ENCODE measurements at regions not wholly inside any gene's neighbourhood (a gene's known extent, or its start where the extent isn't known, plus 50 kb on each side); places are given as distances from the start of the nearest gene placed in this dataset.

GRCh38 chr17:72212041-72212440 is 91.2 kb downstream of the SOX9 start:
- H3K4me3 ChIP-seq: no peak overlapping the region
- TF ChIP-seq POLR2A (IDR thresholded peaks at IDR 0.05): no peak
- TF ChIP-seq CTCF (IDR thresholded peaks at IDR 0.05): no peak
- no peak for TF ChIP-seq EP300 (IDR thresholded peaks at IDR 0.05)
- intact Hi-C loops (cut with DNase I): no loop called here
- no peak for DNase-seq
- H3K27ac ChIP-seq: no peak overlapping the region
- H3K9me3 ChIP-seq: no peaks in the 10 kb centered on the region
- no peaks in the 10 kb centered on the region for H3K36me3 ChIP-seq
- H3K27me3 ChIP-seq: no peaks in the 10 kb centered on the region
- 63 to 77% (median 70%) methylated on average over 5 of the region's 5 CpGs for WGBS, 3 donors
- H3K4me1 ChIP-seq (ENCODE audit: insufficient read depth): no peaks in the 10 kb centered on the region

GRCh38 chr17:72215490-72215889 is 94.7 kb downstream of the SOX9 start:
- Histone ChIP-seq H3K36me3 (no peaks in the 10 kb centered on the region), H3K27me3 (no peaks in the 10 kb centered on the region), H3K9me3 (no peaks in the 10 kb centered on the region), H3K4me3 (no peak overlapping the region), H3K4me1 (ENCODE audit: insufficient read depth) (no peaks in the 10 kb centered on the region), H3K27ac (no peak overlapping the region)
- no peak for DNase-seq
- intact Hi-C loops (cut with DNase I): no loop called here
- no peak for TF ChIP-seq CTCF (IDR thresholded peaks at IDR 0.05)
- 20 to 43% (median 26%) methylated on average over 2 of the region's 2 CpGs for WGBS, 3 donors

GRCh38 chr17:72215928-72216327 is 95.1 kb downstream of the SOX9 start:
- DNase-seq: no peak
- no peaks in the 10 kb centered on the region for H3K36me3 ChIP-seq
- intact Hi-C loops (cut with DNase I): no loop called here
- H3K27ac ChIP-seq: no peak overlapping the region
- no peak overlapping the region for H3K4me3 ChIP-seq
- H3K9me3 ChIP-seq: no peaks in the 10 kb centered on the region
- H3K4me1 ChIP-seq (ENCODE audit: insufficient read depth): no peaks in the 10 kb centered on the region
- TF ChIP-seq CTCF (IDR thresholded peaks at IDR 0.05): no peak
- no peak for TF ChIP-seq POLR2A (IDR thresholded peaks at IDR 0.05)
- TF ChIP-seq EP300 (IDR thresholded peaks at IDR 0.05): no peak
- H3K27me3 ChIP-seq: no peaks in the 10 kb centered on the region
- 76 to 87% (median 77%) methylated on average over 7 of the region's 7 CpGs for WGBS, 3 donors

GRCh38 chr17:72219137-72219823 is 98.5 kb downstream of the SOX9 start:
- intact Hi-C loops (cut with DNase I): no loop called here
- TF ChIP-seq CTCF (IDR thresholded peaks at IDR 0.05) (no peak), EP300 (IDR thresholded peaks at IDR 0.05) (no peak), POLR2A (IDR thresholded peaks at IDR 0.05) (no peak)
- H3K36me3 ChIP-seq: no peaks in the 10 kb centered on the region
- H3K27me3 ChIP-seq: no peaks in the 10 kb centered on the region
- 3 to 7% (median 3%) methylated on average over 23 of the region's 23 CpGs for WGBS, 3 donors
- no peak overlapping the region for H3K4me3 ChIP-seq
- DNase-seq: no peak
- H3K27ac ChIP-seq: no peak overlapping the region
- H3K4me1 ChIP-seq (ENCODE audit: insufficient read depth): no peaks in the 10 kb centered on the region
- no peaks in the 10 kb centered on the region for H3K9me3 ChIP-seq

Data from ovary (tissue), 7 donors.